GM23338 (cell line): ENCODE measurements at regions not wholly inside any gene's neighbourhood (a gene's known extent, or its start where the extent isn't known, plus 50 kb on each side); places are given as distances from the start of the nearest gene placed in this dataset.

Experiments used
- ATAC-seq: fragments of 200-7000 bp; cut with Tn5 transposase; 3 replicates; pipeline ENCODE4 v1.9.1; 2020
- DNase-seq: peaks from one replicate; pipeline ENCODE4 v3.0.0-alpha.2; 2015; ENCODE audit warnings: low spot score
- H2AFZ ChIP-seq: fragments of 200-600 bp; sonication (generic); 2 replicates; pipeline ENCODE4 v1.8.0; 2016; ENCODE audit warnings: antibody characterized with exemption, mild to moderate bottlenecking, moderate library complexity
- H3F3A ChIP-seq: fragments of 200-600 bp; sonication (generic); replicated peaks from 2 replicates; pipeline ENCODE4 v1.8.0; 2017; ENCODE audit warnings: antibody characterized with exemption, mixed run types, low read depth
- H3K27ac ChIP-seq: fragments of 200-600 bp; sonication (generic); 2 replicates; pipeline ENCODE4 v1.6.1; 2016; ENCODE audit warnings: low read depth
- H3K27me3 ChIP-seq: fragments of 200-600 bp; sonication (generic); 2 replicates; pipeline ENCODE4 v1.8.0; 2016; ENCODE audit warnings: mild to moderate bottlenecking, mixed run types, moderate library complexity; ENCODE audit not compliant: insufficient read depth
- H3K36me3 ChIP-seq: fragments of 200-600 bp; sonication (generic); 2 replicates; pipeline ENCODE4 v1.8.0; 2016; ENCODE audit warnings: mild to moderate bottlenecking; ENCODE audit not compliant: insufficient read depth
- H3K4me1 ChIP-seq: fragments of 200-600 bp; sonication (generic); 2 replicates; pipeline ENCODE4 v1.8.0; 2016; ENCODE audit warnings: mild to moderate bottlenecking, moderate library complexity; ENCODE audit not compliant: insufficient read depth
- H3K4me2 ChIP-seq: fragments of 200-600 bp; sonication (generic); 2 replicates; pipeline ENCODE4 v1.7.1; 2017; ENCODE audit warnings: mixed run types
- H3K4me3 ChIP-seq: fragments of 200-600 bp; sonication (generic); 2 replicates; pipeline ENCODE4 v1.6.1; 2016; ENCODE audit warnings: mixed run types
- H3K79me2 ChIP-seq: fragments of 200-600 bp; sonication (generic); replicated peaks from 2 replicates; pipeline ENCODE4 v1.8.0; 2017; ENCODE audit warnings: mild to moderate bottlenecking; ENCODE audit not compliant: insufficient read depth
- H3K9me2 ChIP-seq: fragments of 200-600 bp; sonication (generic); 2 replicates; pipeline ENCODE4 v1.8.0; 2017; ENCODE audit not compliant: insufficient read depth
- H4K20me1 ChIP-seq: fragments of 200-600 bp; sonication (generic); replicated peaks from 2 replicates; pipeline ENCODE4 v1.8.0; 2017; ENCODE audit warnings: mild to moderate bottlenecking; ENCODE audit not compliant: insufficient read depth
- H3K27ac Mint-ChIP-seq: 2 replicates; pipeline ENCODE4 v1.8.0; 2020; ENCODE audit warnings: inconsistent platforms, mild to moderate bottlenecking, moderate library complexity, mixed read lengths
- H3K27me3 Mint-ChIP-seq: 3 replicates; pipeline ENCODE4 v1.8.0; 2022; ENCODE audit warnings: low read depth, mild to moderate bottlenecking, moderate library complexity, mixed read lengths, inconsistent platforms; ENCODE audit not compliant: insufficient read depth, poor library complexity
- H3K36me3 Mint-ChIP-seq: 3 replicates; pipeline ENCODE4 v1.8.0; 2021; ENCODE audit warnings: low read depth, mild to moderate bottlenecking, inconsistent platforms, moderate library complexity, mixed read lengths
- H3K4me1 Mint-ChIP-seq: 3 replicates; pipeline ENCODE4 v1.8.0; 2020; ENCODE audit warnings: mild to moderate bottlenecking, inconsistent platforms, mixed read lengths
- H3K4me3 Mint-ChIP-seq: 3 replicates; pipeline ENCODE4 v1.8.0; 2021; ENCODE audit warnings: moderate library complexity, mild to moderate bottlenecking, inconsistent platforms, mixed read lengths
- H3K9me3 Mint-ChIP-seq: 3 replicates; pipeline ENCODE4 v1.8.0; 2020; ENCODE audit warnings: moderate library complexity, mild to moderate bottlenecking, inconsistent platforms, mixed read lengths
- CREB1 ChIP-seq: fragments of 250-450 bp; sonication (Bioruptor Pico); IDR thresholded peaks from 2 replicates; pipeline ENCODE4 v1.5.0; 2020; ENCODE audit warnings: low read depth, mild to moderate bottlenecking, moderate library complexity
- EZH2 ChIP-seq: fragments of 200-600 bp; sonication (generic); IDR thresholded peaks from one replicate; pipeline ENCODE4 v1.8.0; 2017; ENCODE audit warnings: antibody characterized with exemption, mild to moderate bottlenecking, low read depth; ENCODE audit not compliant: unreplicated experiment
- JUNB ChIP-seq: IDR thresholded peaks from one replicate; pipeline ENCODE4 v1.6.1; 2016; ENCODE audit warnings: antibody characterized with exemption; ENCODE audit not compliant: unreplicated experiment
- NANOG ChIP-seq: IDR thresholded peaks from 2 replicates; pipeline ENCODE4 v1.6.1; 2016; ENCODE audit warnings: antibody characterized with exemption, borderline replicate concordance
- POLR2AphosphoS5 ChIP-seq: IDR thresholded peaks from 2 replicates; pipeline ENCODE4 v1.6.1; 2016; ENCODE audit warnings: antibody characterized with exemption, low read depth
- STAT1 ChIP-seq: IDR thresholded peaks from one replicate; pipeline ENCODE4 v1.6.1; 2016; ENCODE audit warnings: antibody characterized with exemption; ENCODE audit not compliant: unreplicated experiment
- ZNF114 ChIP-seq: fragments of 250-450 bp; sonication (Bioruptor Pico); IDR thresholded peaks from 2 replicates; pipeline ENCODE4 v1.5.0; 2020; ENCODE audit warnings: mild to moderate bottlenecking, moderate library complexity
- TF ChIP-seq, protein P1 (sequence below), 2 experiments: fragments of 200-600 bp in 1 of 2; sonication (generic) in 1 of 2; conservative IDR thresholded peaks; 2 replicates each; pipeline versions ENCODE4 v1.5.1 to v1.6.1; 2016 to 2017; ENCODE audit warnings: antibody characterized with exemption in 2 of 2, low read depth in 2 of 2, mild to moderate bottlenecking in 2 of 2, moderate library complexity in 1 of 2
- TF ChIP-seq, protein P2 (sequence below): IDR thresholded peaks from one replicate; pipeline ENCODE4 v1.6.1; 2018; ENCODE audit warnings: antibody characterized with exemption; ENCODE audit not compliant: unreplicated experiment
- TF ChIP-seq, protein P3 (sequence below): IDR thresholded peaks from 2 replicates; pipeline ENCODE4 v1.6.1; 2016; ENCODE audit warnings: antibody characterized with exemption

DNA sequence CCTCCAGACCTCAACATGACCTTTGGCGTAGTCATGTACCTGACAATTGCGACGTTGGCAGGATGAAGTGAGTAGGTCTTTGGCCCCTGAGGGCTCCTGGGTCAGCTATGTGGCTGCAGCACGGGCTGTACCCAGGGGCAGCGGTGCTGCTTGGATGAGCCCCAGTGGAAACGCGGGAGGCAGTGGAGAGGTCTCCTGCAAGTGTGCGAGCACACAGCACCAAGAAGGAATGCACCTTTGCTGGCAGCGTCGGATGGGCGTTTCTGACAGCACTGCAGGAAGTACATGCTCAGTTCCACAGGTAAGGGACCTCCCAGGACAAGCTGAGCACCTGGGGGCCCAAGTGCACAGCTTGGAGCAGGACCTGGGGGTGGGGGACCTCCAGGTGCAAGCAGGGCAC, 67.4 kb upstream of the UNC13C start (continued):
- TF ChIP-seq, protein P1, sequence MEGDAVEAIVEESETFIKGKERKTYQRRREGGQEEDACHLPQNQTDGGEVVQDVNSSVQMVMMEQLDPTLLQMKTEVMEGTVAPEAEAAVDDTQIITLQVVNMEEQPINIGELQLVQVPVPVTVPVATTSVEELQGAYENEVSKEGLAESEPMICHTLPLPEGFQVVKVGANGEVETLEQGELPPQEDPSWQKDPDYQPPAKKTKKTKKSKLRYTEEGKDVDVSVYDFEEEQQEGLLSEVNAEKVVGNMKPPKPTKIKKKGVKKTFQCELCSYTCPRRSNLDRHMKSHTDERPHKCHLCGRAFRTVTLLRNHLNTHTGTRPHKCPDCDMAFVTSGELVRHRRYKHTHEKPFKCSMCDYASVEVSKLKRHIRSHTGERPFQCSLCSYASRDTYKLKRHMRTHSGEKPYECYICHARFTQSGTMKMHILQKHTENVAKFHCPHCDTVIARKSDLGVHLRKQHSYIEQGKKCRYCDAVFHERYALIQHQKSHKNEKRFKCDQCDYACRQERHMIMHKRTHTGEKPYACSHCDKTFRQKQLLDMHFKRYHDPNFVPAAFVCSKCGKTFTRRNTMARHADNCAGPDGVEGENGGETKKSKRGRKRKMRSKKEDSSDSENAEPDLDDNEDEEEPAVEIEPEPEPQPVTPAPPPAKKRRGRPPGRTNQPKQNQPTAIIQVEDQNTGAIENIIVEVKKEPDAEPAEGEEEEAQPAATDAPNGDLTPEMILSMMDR (conservative IDR thresholded peaks at IDR 0.05; ENCODE audit: low read depth in 2 of 2), result no peak
- TF ChIP-seq, protein P2, sequence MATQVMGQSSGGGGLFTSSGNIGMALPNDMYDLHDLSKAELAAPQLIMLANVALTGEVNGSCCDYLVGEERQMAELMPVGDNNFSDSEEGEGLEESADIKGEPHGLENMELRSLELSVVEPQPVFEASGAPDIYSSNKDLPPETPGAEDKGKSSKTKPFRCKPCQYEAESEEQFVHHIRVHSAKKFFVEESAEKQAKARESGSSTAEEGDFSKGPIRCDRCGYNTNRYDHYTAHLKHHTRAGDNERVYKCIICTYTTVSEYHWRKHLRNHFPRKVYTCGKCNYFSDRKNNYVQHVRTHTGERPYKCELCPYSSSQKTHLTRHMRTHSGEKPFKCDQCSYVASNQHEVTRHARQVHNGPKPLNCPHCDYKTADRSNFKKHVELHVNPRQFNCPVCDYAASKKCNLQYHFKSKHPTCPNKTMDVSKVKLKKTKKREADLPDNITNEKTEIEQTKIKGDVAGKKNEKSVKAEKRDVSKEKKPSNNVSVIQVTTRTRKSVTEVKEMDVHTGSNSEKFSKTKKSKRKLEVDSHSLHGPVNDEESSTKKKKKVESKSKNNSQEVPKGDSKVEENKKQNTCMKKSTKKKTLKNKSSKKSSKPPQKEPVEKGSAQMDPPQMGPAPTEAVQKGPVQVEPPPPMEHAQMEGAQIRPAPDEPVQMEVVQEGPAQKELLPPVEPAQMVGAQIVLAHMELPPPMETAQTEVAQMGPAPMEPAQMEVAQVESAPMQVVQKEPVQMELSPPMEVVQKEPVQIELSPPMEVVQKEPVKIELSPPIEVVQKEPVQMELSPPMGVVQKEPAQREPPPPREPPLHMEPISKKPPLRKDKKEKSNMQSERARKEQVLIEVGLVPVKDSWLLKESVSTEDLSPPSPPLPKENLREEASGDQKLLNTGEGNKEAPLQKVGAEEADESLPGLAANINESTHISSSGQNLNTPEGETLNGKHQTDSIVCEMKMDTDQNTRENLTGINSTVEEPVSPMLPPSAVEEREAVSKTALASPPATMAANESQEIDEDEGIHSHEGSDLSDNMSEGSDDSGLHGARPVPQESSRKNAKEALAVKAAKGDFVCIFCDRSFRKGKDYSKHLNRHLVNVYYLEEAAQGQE, result no peak
- TF ChIP-seq, protein P3, sequence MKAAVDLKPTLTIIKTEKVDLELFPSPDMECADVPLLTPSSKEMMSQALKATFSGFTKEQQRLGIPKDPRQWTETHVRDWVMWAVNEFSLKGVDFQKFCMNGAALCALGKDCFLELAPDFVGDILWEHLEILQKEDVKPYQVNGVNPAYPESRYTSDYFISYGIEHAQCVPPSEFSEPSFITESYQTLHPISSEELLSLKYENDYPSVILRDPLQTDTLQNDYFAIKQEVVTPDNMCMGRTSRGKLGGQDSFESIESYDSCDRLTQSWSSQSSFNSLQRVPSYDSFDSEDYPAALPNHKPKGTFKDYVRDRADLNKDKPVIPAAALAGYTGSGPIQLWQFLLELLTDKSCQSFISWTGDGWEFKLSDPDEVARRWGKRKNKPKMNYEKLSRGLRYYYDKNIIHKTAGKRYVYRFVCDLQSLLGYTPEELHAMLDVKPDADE, result no peak
- TF ChIP-seq JUNB, result no peak
- TF ChIP-seq NANOG, result no peak
- TF ChIP-seq EZH2, result no peak
- TF ChIP-seq ZNF114, result no peak
- TF ChIP-seq POLR2AphosphoS5, result no peak
- TF ChIP-seq CREB1 (CRISPR knock-in tag), result no peak

DNA sequence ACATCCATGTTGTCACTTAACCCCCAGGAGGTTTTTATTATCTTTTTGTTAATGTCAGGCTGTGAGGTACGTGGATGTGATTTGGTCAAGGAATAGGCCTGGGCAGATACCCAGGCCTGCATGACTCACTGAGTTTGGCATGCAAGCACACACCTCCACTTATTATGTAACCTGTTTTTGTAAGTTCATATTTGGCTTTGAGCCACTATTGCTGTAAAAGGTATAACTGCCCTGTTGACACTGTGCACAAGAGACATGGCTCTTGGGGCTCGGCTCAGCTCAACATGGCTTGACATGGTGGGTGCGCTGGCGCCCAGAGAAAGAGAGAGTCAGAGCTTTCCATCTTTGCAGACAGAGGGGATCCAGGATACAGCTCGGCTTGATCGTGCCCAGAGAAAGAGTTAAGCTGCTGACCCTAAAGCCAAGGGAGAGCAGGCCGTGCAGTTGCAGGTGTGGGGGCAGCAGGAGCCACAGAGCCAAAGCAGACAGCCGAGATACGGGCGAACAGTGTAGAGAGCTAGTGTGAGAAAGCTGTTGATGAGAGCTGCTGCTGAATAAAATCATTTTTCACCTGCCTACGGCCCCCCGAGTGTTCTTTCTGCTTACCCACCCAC, 67.9 kb upstream of the UNC13C start:
- peaks cover 3% of the 10 kb centered on the region; the same call in 1 of the 3 replicates for H3K36me3 Mint-ChIP-seq
- DNase-seq, result no peak
- Histone ChIP-seq H3K79me2 (no peaks in the 10 kb centered on the region), H3K4me3 (no peak overlapping the region), H3K27ac (no peak overlapping the region), H3K36me3 (no peaks in the 10 kb centered on the region; the same call in 1 of the 2 replicates), H3K9me2 (no peaks in the 10 kb centered on the region), H2AFZ (no peak overlapping the region), H3F3A (no peaks in the 10 kb centered on the region), H4K20me1 (no peaks in the 10 kb centered on the region), H3K4me1 (no peaks in the 10 kb centered on the region), H3K27me3 (no peaks in the 10 kb centered on the region), H3K4me2 (no peak overlapping the region)
- peaks cover 5% of the 10 kb centered on the region for H3K27me3 Mint-ChIP-seq
- no peak for ATAC-seq
- H3K27ac Mint-ChIP-seq, result peak overlapping the region; percentile 36
- H3K4me1 Mint-ChIP-seq, result peaks cover 4% of the 10 kb centered on the region; the same call in 1 of the 3 replicates
- no peak for TF ChIP-seq STAT1
- peaks cover 28% of the 10 kb centered on the region for H3K9me3 Mint-ChIP-seq
- no peak overlapping the region for H3K4me3 Mint-ChIP-seq
